ENCODE measurements at regions not wholly inside any gene's neighbourhood (a gene's known extent, or its start where the extent isn't known, plus 50 kb on each side); places are given as distances from the start of the nearest gene placed in this dataset.
"Not testable (repeated sequence)": the region's sequence is repeated elsewhere in the genome, so short reads cannot be mapped to it uniquely, and the experiment has no call there.

DNA sequence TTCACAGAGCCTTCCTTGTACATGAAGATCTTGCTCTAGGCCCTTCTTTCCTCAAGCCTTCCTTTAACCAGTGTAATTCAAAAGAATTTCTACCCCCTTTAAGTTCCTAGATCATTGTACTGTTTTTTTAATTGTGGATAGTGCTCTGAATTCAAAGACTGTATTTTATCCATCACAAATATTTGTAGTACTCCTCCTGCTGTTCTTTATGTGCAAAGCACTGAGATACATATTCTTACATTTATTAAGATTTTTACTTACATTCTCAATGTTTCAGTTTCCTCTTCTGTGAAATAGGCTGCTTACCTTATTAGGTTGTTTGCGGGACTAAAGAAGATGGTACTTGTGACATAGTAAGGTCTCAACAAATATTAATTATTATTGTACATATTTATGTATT, 168.8 kb upstream of the PDE4B start:
- Histone ChIP-seq H3K27me3 (ENCODE audit: control insufficient read depth in 1 of 2, insufficient read depth in 2 of 2, low read length in 1 of 2) (no peaks in the 10 kb centered on the region), H3K4me1 (ENCODE audit: control insufficient read depth in 1 of 2, insufficient read depth in 2 of 2, low read length in 2 of 2) (no peaks in the 10 kb centered on the region), H3K36me3 (ENCODE audit: control insufficient read depth in 1 of 2, insufficient read depth in 2 of 2, low read length in 1 of 2) (no peaks in the 10 kb centered on the region), H3K4me3 (ENCODE audit: low read length in 2 of 2) (no peak overlapping the region), H3K27ac (ENCODE audit: low read depth in 1 of 2, low read length in 2 of 2) (no peak overlapping the region), H3K9me3 (ENCODE audit: control insufficient read depth, low read length) (no peaks in the 10 kb centered on the region)
- ATAC-seq (ENCODE audit: low FRiP score): no peak
- 94% methylated on average over 1 of the region's 1 CpG for WGBS, 2 donors
- intact Hi-C loops (cut with DNase I): no loop called here
- no peak for DNase-seq

DNA sequence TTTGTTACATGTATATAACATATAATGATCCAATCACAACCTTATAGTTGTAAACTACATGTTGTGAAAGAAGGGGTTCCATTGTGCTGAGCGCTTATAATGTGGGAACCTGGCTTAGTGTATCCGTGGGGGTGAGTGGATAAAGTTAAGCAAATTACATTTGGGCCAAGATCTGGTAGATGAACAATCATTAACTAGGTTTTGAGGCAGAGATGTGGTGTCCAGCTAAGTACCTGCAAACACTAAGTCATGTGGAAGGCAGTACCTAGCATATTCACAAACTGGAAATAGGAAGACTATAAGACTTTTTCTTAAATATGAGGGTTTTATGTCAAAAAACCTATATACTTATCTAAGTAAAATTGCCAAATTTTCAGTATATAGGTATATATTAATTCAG, 167.2 kb upstream of the PDE4B start:
- H3K27ac ChIP-seq (ENCODE audit: low read depth in 1 of 2, low read length in 2 of 2): no peak overlapping the region
- intact Hi-C loops (cut with DNase I): no loop called here
- WGBS, 2 donors: 87 to 91% methylated on average over 2 of the region's 2 CpGs
- no peak for ATAC-seq (ENCODE audit: low FRiP score)
- H3K9me3 ChIP-seq (ENCODE audit: control insufficient read depth, low read length): no peaks in the 10 kb centered on the region
- no peaks in the 10 kb centered on the region for H3K4me1 ChIP-seq (ENCODE audit: control insufficient read depth in 1 of 2, insufficient read depth in 2 of 2, low read length in 2 of 2)
- H3K36me3 ChIP-seq (ENCODE audit: control insufficient read depth in 1 of 2, insufficient read depth in 2 of 2, low read length in 1 of 2): no peaks in the 10 kb centered on the region
- no peak overlapping the region for H3K4me3 ChIP-seq (ENCODE audit: low read length in 2 of 2)
- no peak for DNase-seq
- H3K27me3 ChIP-seq (ENCODE audit: control insufficient read depth in 1 of 2, insufficient read depth in 2 of 2, low read length in 1 of 2): no peaks in the 10 kb centered on the region

- 95 to 99% methylated on average over 3 of the region's 3 CpGs for WGBS, 2 donors
- no peaks in the 10 kb centered on the region for H3K36me3 ChIP-seq (ENCODE audit: control insufficient read depth in 1 of 2, insufficient read depth in 2 of 2, low read length in 1 of 2)
- no peak overlapping the region for H3K4me3 ChIP-seq (ENCODE audit: low read length in 2 of 2)
- DNase-seq: no peak
- no peak for ATAC-seq (ENCODE audit: low FRiP score)
- no peak overlapping the region for H3K27ac ChIP-seq (ENCODE audit: low read depth in 1 of 2, low read length in 2 of 2)
- no peaks in the 10 kb centered on the region for H3K9me3 ChIP-seq (ENCODE audit: control insufficient read depth, low read length)
- no peaks in the 10 kb centered on the region for H3K4me1 ChIP-seq (ENCODE audit: control insufficient read depth in 1 of 2, insufficient read depth in 2 of 2, low read length in 2 of 2)
- no peaks in the 10 kb centered on the region for H3K27me3 ChIP-seq (ENCODE audit: control insufficient read depth in 1 of 2, insufficient read depth in 2 of 2, low read length in 1 of 2)
- intact Hi-C loops (cut with DNase I): no loop called here
Observed at GRCh38 chr1:65626003-65626402, 166.7 kb upstream of the PDE4B start.

DNA sequence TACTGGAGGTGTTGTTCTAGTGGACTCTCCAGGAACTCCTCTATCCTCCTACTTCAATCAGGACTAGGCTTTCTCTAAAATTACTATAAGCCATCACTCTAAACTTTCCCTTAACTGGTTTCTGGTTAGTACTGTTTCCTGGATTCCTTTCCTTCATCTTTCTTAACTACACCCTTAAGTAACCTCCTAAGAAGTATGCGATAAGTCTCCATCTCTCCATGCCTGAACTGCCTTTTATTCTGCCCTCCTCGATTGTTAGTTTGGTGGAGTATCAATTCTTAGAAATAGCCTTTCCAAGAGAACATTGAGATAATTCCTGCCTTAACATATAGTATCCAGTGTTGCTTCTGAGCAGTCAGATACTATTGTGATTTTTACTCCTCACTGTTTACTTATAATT, 162.9 kb upstream of the PDE4B start:
- DNase-seq (no peak), ATAC-seq (ENCODE audit: low FRiP score) (no peak)
- H3K4me3 ChIP-seq (ENCODE audit: low read length in 2 of 2): no peak overlapping the region
- no peaks in the 10 kb centered on the region for H3K9me3 ChIP-seq (ENCODE audit: control insufficient read depth, low read length)
- H3K27ac ChIP-seq (ENCODE audit: low read depth in 1 of 2, low read length in 2 of 2): no peak overlapping the region
- no peaks in the 10 kb centered on the region for H3K27me3 ChIP-seq (ENCODE audit: control insufficient read depth in 1 of 2, insufficient read depth in 2 of 2, low read length in 1 of 2)
- no peaks in the 10 kb centered on the region for H3K4me1 ChIP-seq (ENCODE audit: control insufficient read depth in 1 of 2, insufficient read depth in 2 of 2, low read length in 2 of 2)
- no peaks in the 10 kb centered on the region for H3K36me3 ChIP-seq (ENCODE audit: control insufficient read depth in 1 of 2, insufficient read depth in 2 of 2, low read length in 1 of 2)
- WGBS, 2 donors: 93% methylated on average over 2 of the region's 2 CpGs
- intact Hi-C loops (cut with DNase I): no loop called here

- ATAC-seq (ENCODE audit: low FRiP score): no peak
- H3K4me1 ChIP-seq (ENCODE audit: control insufficient read depth in 1 of 2, insufficient read depth in 2 of 2, low read length in 2 of 2): no peaks in the 10 kb centered on the region
- no peak overlapping the region for H3K4me3 ChIP-seq (ENCODE audit: low read length in 2 of 2)
- no peaks in the 10 kb centered on the region for H3K9me3 ChIP-seq (ENCODE audit: control insufficient read depth, low read length)
- no peaks in the 10 kb centered on the region for H3K27me3 ChIP-seq (ENCODE audit: control insufficient read depth in 1 of 2, insufficient read depth in 2 of 2, low read length in 1 of 2)
- intact Hi-C loops (cut with DNase I): no loop called here
- no peak overlapping the region for H3K27ac ChIP-seq (ENCODE audit: low read depth in 1 of 2, low read length in 2 of 2)
- no peak for DNase-seq
- H3K36me3 ChIP-seq (ENCODE audit: control insufficient read depth in 1 of 2, insufficient read depth in 2 of 2, low read length in 1 of 2): no peaks in the 10 kb centered on the region
- 7 to 11% methylated on average over 2 of the region's 2 CpGs for whole genome bisulfite sequencing, 2 donors
Observed at GRCh38 chr1:65630855-65631254, 161.8 kb upstream of the PDE4B start.

- no peaks in the 10 kb centered on the region for H3K9me3 ChIP-seq (ENCODE audit: control insufficient read depth, low read length)
- H3K27ac ChIP-seq (ENCODE audit: low read depth in 1 of 2, low read length in 2 of 2): no peak overlapping the region
- H3K4me3 ChIP-seq (ENCODE audit: low read length in 2 of 2): no peak overlapping the region
- H3K4me1 ChIP-seq (ENCODE audit: control insufficient read depth in 1 of 2, insufficient read depth in 2 of 2, low read length in 2 of 2): no peaks in the 10 kb centered on the region
- H3K36me3 ChIP-seq (ENCODE audit: control insufficient read depth in 1 of 2, insufficient read depth in 2 of 2, low read length in 1 of 2): no peaks in the 10 kb centered on the region
- no peaks in the 10 kb centered on the region for H3K27me3 ChIP-seq (ENCODE audit: control insufficient read depth in 1 of 2, insufficient read depth in 2 of 2, low read length in 1 of 2)
- no peak for ATAC-seq (ENCODE audit: low FRiP score)
- intact Hi-C loops (cut with DNase I): no loop called here
- DNase-seq: no peak
- 81 to 84% methylated on average over 2 of the region's 2 CpGs for WGBS, 2 donors
Observed at GRCh38 chr1:65632235-65632634, 160.5 kb upstream of the PDE4B start.

- intact Hi-C loops (cut with DNase I): no loop called here
- no peak for DNase-seq
- no peaks in the 10 kb centered on the region for H3K36me3 ChIP-seq (ENCODE audit: control insufficient read depth in 1 of 2, insufficient read depth in 2 of 2, low read length in 1 of 2)
- WGBS, 2 donors: 35 to 70% methylated on average over 1 of the region's 1 CpG
- H3K27ac ChIP-seq (ENCODE audit: low read depth in 1 of 2, low read length in 2 of 2): no peak overlapping the region
- no peak for ATAC-seq (ENCODE audit: low FRiP score)
- H3K4me3 ChIP-seq (ENCODE audit: low read length in 2 of 2): no peak overlapping the region
- H3K9me3 ChIP-seq (ENCODE audit: control insufficient read depth, low read length): no peaks in the 10 kb centered on the region
- no peaks in the 10 kb centered on the region for H3K27me3 ChIP-seq (ENCODE audit: control insufficient read depth in 1 of 2, insufficient read depth in 2 of 2, low read length in 1 of 2)
- H3K4me1 ChIP-seq (ENCODE audit: control insufficient read depth in 1 of 2, insufficient read depth in 2 of 2, low read length in 2 of 2): no peaks in the 10 kb centered on the region
Observed at GRCh38 chr1:65640046-65640445, 152.6 kb upstream of the PDE4B start.

DNA sequence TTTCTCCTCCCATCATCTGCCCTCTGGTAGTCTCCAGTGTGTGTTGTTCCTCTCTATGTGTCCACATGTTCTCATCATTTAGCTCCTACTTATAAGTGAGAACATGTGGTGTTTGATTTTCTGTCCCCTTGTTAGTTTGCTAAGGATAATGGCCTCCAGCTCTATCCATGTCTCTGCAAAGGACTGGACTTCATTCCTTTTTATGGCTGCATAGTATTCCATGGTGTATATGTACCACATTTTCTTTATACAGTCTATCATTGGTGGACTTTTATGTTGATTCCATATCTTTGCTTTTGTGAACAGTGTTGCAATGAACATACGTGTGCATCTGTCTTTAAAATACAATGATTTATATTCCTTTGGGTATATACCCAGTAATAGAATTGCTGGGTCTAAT, 143.5 kb upstream of the PDE4B start:
- H3K4me1 ChIP-seq (ENCODE audit: control insufficient read depth in 1 of 2, insufficient read depth in 2 of 2, low read length in 2 of 2); H3K27ac ChIP-seq (ENCODE audit: low read depth in 1 of 2, low read length in 2 of 2); ATAC-seq (ENCODE audit: low FRiP score); H3K27me3 ChIP-seq (ENCODE audit: control insufficient read depth in 1 of 2, insufficient read depth in 2 of 2, low read length in 1 of 2); H3K4me3 ChIP-seq (ENCODE audit: low read length in 2 of 2); H3K9me3 ChIP-seq (ENCODE audit: control insufficient read depth, low read length); DNase-seq; intact Hi-C loops (cut with DNase I); H3K36me3 ChIP-seq (ENCODE audit: control insufficient read depth in 1 of 2, insufficient read depth in 2 of 2, low read length in 1 of 2): not testable (repeated sequence)
- 82 to 87% methylated on average over 1 of the region's 1 CpG for WGBS, 2 donors

DNA sequence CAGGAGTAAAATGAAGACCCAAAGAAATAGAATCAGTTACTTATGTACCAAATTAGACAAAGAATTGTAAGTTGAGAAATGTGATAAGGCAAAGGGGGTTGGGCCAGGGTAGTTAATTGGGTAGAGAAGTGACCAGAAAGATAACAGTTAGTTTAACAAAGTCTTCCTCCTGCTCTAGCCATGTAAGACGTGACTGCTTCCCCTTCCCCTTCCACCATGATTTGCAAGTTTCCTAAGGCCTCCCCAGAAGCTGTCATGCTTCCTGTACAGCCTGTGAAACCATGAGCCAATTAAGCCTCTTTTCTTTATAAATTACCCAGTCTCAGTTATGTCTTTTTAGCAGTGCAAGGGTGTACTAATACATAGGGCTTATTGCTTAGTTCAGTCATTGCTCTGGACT, 142.0 kb upstream of the PDE4B start:
- no peaks in the 10 kb centered on the region for H3K9me3 ChIP-seq (ENCODE audit: control insufficient read depth, low read length)
- no peak overlapping the region for H3K27ac ChIP-seq (ENCODE audit: low read depth in 1 of 2, low read length in 2 of 2)
- DNase-seq: no peak
- intact Hi-C loops (cut with DNase I): no loop called here
- no peak for ATAC-seq (ENCODE audit: low FRiP score)
- no peaks in the 10 kb centered on the region for H3K36me3 ChIP-seq (ENCODE audit: control insufficient read depth in 1 of 2, insufficient read depth in 2 of 2, low read length in 1 of 2)
- H3K4me1 ChIP-seq (ENCODE audit: control insufficient read depth in 1 of 2, insufficient read depth in 2 of 2, low read length in 2 of 2): no peaks in the 10 kb centered on the region
- H3K4me3 ChIP-seq (ENCODE audit: low read length in 2 of 2): no peak overlapping the region
- 64 to 89% methylated on average over 1 of the region's 1 CpG for WGBS, 2 donors
- H3K27me3 ChIP-seq (ENCODE audit: control insufficient read depth in 1 of 2, insufficient read depth in 2 of 2, low read length in 1 of 2): no peaks in the 10 kb centered on the region
